ENCODE measurements at regions not wholly inside any gene's neighbourhood (a gene's known extent, or its start where the extent isn't known, plus 50 kb on each side); places are given as distances from the start of the nearest gene placed in this dataset.

- Histone ChIP-seq H3K36me3 (ENCODE audit: insufficient read depth, low read length) (no peaks in the 10 kb centered on the region), H3K4me1 (ENCODE audit: insufficient read depth, low read length, severe bottlenecking) (no peaks in the 10 kb centered on the region), H3K4me3 (ENCODE audit: low read depth, low read length, poor library complexity, severe bottlenecking) (no peak overlapping the region), H3K79me2 (ENCODE audit: insufficient read depth, low read length) (no peaks in the 10 kb centered on the region), H3K9me2 (ENCODE audit: low read depth, low read length) (no peaks in the 10 kb centered on the region), H3K9me3 (ENCODE audit: low read length) (no peaks in the 10 kb centered on the region), H3K9ac (ENCODE audit: low read length) (no peak overlapping the region), H3F3A (ENCODE audit: insufficient read depth, low read length) (no peaks in the 10 kb centered on the region), H2AFZ (ENCODE audit: low read length) (no peak overlapping the region), H4K20me1 (ENCODE audit: insufficient read depth, low read length) (no peaks in the 10 kb centered on the region), H3K4me2 (ENCODE audit: low read length) (no peak overlapping the region), H3K27ac (ENCODE audit: low read depth, low read length, poor library complexity, severe bottlenecking) (no peak overlapping the region), H3K27me3 (ENCODE audit: insufficient read depth, low read length) (no peaks in the 10 kb centered on the region)
- TF ChIP-seq CTCF (IDR thresholded peaks at IDR 0.05; ENCODE audit: low read length) (no peak), EZH2 (IDR thresholded peaks at IDR 0.05; ENCODE audit: borderline replicate concordance, low read length) (no peak)
Observed at GRCh38 chr2:83695530-83695929, 763.5 kb downstream of the SUCLG1 start.

GRCh38 chr2:83695037-83695436 lies 764.0 kb downstream of the SUCLG1 start:
- Histone ChIP-seq H3K36me3 (ENCODE audit: insufficient read depth, low read length) (no peaks in the 10 kb centered on the region), H3K9ac (ENCODE audit: low read length) (no peak overlapping the region), H3K9me2 (ENCODE audit: low read depth, low read length) (no peaks in the 10 kb centered on the region), H2AFZ (ENCODE audit: low read length) (no peak overlapping the region), H3K4me3 (ENCODE audit: low read depth, low read length, poor library complexity, severe bottlenecking) (no peak overlapping the region), H3K4me1 (ENCODE audit: insufficient read depth, low read length, severe bottlenecking) (no peaks in the 10 kb centered on the region), H3K79me2 (ENCODE audit: insufficient read depth, low read length) (no peaks in the 10 kb centered on the region), H3K4me2 (ENCODE audit: low read length) (no peak overlapping the region), H3K27ac (ENCODE audit: low read depth, low read length, poor library complexity, severe bottlenecking) (no peak overlapping the region), H4K20me1 (ENCODE audit: insufficient read depth, low read length) (no peaks in the 10 kb centered on the region), H3F3A (ENCODE audit: insufficient read depth, low read length) (no peaks in the 10 kb centered on the region), H3K27me3 (ENCODE audit: insufficient read depth, low read length) (no peaks in the 10 kb centered on the region), H3K9me3 (ENCODE audit: low read length) (no peaks in the 10 kb centered on the region)
- TF ChIP-seq EZH2 (IDR thresholded peaks at IDR 0.05; ENCODE audit: borderline replicate concordance, low read length), result no peak
- no peak for TF ChIP-seq CTCF (IDR thresholded peaks at IDR 0.05; ENCODE audit: low read length)

- Histone ChIP-seq H3K27me3 (ENCODE audit: insufficient read depth, low read length) (no peaks in the 10 kb centered on the region), H3K36me3 (ENCODE audit: insufficient read depth, low read length) (no peaks in the 10 kb centered on the region), H3K4me1 (ENCODE audit: insufficient read depth, low read length, severe bottlenecking) (no peaks in the 10 kb centered on the region), H3K4me2 (ENCODE audit: low read length) (no peak overlapping the region), H3K79me2 (ENCODE audit: insufficient read depth, low read length) (no peaks in the 10 kb centered on the region), H3K9me2 (ENCODE audit: low read depth, low read length) (no peaks in the 10 kb centered on the region), H2AFZ (ENCODE audit: low read length) (no peak overlapping the region), H3K27ac (ENCODE audit: low read depth, low read length, poor library complexity, severe bottlenecking) (no peak overlapping the region), H3K9ac (ENCODE audit: low read length) (no peak overlapping the region), H3K4me3 (ENCODE audit: low read depth, low read length, poor library complexity, severe bottlenecking) (no peak overlapping the region), H3F3A (ENCODE audit: insufficient read depth, low read length) (no peaks in the 10 kb centered on the region), H4K20me1 (ENCODE audit: insufficient read depth, low read length) (no peaks in the 10 kb centered on the region), H3K9me3 (ENCODE audit: low read length) (no peaks in the 10 kb centered on the region)
- TF ChIP-seq EZH2 (IDR thresholded peaks at IDR 0.05; ENCODE audit: borderline replicate concordance, low read length) (no peak), CTCF (IDR thresholded peaks at IDR 0.05; ENCODE audit: low read length) (no peak)
Observed at GRCh38 chr2:83689402-83689801, 769.7 kb downstream of the SUCLG1 start.
